CD4-positive, alpha-beta T cell treated with Interferon gamma for 1 hour (primary cell): ENCODE measurements at regions not wholly inside any gene's neighbourhood (a gene's known extent, or its start where the extent isn't known, plus 50 kb on each side); places are given as distances from the start of the nearest gene placed in this dataset.
"Not testable (repeated sequence)": the region's sequence is repeated elsewhere in the genome, so short reads cannot be mapped to it uniquely, and the experiment has no call there.

ENCODE experiments used
- DNase-seq: peaks from one replicate; pipeline ENCODE4 v3.0.0-alpha.2; 2020

DNA sequence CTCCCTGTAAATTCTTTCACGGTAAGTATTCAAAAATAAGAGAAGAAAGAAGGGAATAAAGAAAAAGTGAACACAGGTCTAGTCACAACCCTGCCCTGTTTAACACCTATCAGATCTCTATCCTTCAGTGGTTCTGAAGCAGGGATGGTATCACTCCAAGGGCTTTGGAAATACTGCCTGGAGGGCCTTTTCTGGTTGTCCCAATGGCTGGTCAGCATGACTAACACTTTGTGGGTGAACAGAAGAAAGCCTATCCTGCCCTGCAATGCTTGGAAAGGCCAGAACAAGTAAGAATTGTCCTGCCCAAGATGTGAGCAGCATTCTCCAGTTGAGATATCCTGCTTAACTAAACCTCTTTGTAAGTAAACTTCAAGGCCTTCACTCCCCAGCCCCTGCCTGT, 124.9 kb downstream of the TMEM167A start:
- no peak for DNase-seq

DNA sequence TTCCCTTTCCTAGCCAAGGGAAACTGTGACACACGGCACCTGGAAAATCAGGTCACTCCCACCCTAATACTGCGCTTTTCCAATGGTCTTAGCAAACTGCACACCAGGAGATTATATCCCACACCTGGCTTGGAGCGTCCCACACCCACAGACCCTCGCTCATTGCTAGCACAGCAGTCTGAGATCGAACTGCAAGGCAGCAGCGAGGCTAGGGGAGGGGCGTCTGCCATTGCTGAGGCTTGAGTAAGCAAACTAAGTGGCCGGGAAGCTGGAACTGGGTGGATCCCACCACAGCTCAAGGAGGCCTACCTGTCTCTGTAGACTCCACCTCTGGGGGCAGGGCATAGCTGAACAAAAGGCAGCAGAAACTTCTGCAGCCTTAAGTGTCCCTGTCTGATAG, 132.9 kb downstream of the TMEM167A start:
- DNase-seq, result not testable (repeated sequence)

DNA sequence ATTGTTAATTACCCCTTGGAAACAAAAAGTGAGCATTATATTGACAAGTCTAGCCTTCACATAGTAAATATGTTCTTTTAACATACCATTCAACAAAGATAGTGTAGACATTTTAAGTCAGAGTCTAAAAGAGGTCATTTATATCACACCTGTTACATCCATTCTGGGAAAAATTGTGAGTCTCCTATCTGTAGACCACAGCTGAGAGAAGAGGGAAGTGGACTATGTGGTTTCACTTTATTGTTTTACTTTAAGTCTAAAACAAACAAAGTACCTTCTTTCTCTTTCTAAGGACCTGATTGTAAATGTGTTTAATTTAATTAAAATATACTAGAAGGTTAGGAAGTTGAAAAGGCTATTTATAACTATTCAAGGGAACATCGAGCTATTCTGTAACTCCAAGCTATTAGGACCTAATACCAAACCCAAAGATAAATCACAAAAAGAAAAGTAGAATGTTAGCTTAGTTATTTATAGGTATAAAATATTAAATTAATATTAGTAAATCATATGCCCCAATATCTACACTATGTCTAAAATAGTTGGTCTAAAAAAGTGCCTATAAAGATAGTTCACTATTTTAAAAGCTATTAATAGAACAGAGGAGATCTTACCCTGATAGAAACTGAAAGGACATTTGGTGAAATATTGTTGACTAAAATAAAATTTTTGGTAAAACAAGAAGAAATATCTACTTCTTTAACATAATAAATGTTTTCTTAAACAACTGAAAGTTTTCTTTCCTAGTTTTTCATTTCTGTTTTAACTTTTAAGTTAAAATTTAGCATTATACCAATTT, 134.9 kb downstream of the TMEM167A start:
- DNase-seq, result no peak

DNA sequence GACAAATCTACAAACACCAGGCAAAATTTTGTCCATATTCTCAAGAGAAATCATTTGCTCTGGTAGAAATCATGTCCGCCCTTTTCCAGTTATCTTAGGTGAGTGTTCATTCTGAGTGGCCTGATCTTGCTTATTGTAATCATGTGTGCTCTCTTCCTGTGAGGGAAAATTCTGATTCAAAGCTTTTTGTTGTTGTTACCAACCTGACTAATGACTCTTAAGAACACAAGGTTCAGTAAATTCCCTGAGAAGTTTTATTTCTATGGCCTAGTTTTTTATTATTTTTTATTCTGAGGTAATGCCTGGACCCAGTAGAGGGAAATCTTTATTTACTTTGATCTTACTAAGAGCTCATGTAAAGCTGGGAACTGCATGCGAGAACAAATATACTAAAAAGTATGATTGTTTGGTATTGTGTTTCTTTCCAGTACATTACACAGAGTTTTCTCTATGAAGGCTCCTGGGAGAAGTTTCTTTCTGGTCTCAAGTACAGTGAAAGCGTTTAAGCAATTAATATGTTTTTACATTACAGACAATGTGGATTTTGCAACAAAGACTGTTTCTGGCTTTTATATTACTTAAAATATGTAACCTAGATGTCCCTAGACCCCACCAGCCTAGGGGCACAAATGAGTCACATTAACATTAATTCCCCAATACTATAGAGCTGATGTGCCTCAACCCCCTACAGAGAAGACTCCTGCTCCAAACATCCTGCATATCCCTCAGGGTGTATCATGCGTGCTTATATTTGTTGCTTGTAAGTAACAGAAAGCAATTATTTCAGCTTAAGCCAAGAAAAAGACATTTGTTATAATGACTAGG, 138.1 kb downstream of the TMEM167A start:
- no peak for DNase-seq

DNA sequence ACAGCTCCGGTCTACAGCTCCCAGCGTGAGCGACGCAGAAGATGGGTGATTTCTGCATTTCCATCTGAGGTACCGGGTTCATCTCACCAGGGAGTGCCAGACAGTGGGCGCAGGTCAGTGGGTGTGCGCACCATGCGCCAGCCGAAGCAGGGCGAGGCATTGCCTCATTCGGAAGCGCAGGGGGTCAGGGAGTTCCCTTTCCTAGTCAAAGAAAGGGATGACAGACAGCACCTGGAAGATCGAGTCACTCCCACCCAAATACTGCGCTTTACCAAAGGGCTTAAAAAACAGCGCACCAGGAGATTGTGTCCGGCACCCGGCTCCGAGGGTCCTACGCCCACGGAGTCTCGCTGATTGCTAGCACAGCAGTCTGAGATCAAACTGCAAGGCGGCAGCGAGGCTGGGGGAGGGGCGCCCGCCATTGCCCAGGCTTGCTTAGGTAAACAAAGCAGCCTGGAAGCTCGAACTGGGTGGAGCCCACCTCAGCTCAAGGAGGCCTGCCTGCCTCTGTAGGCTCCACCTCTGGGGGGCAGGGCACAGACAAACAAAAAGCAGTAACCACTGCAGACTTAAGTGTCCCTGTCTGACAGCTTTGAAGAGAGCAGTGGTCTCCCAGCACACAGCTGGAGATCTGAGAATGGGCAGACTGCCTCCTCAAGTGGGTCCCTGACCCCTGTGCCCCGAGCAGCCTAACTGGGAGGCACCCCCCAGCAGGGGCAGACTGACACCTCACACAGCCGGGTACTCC, 144.5 kb downstream of the TMEM167A start:
- not testable (repeated sequence) for DNase-seq

DNA sequence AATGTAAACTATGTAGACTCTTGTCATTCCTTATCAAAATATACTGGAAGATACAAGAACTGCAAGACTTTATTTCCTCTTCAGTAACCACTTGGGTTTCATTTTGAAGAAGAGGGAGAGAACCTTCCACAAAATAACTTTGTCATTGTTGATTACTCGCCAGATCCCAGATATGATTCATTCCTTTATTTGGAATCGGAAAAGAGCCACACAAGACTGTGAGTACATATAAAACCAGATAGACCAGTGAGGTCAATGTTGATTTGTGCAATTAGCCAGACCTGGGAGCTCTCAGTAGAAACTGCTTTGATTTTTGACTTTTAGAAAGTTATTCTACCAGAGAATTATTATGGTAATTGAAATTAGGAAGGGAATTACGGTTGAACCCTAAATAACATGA, 146.1 kb downstream of the TMEM167A start:
- no peak for DNase-seq

DNA sequence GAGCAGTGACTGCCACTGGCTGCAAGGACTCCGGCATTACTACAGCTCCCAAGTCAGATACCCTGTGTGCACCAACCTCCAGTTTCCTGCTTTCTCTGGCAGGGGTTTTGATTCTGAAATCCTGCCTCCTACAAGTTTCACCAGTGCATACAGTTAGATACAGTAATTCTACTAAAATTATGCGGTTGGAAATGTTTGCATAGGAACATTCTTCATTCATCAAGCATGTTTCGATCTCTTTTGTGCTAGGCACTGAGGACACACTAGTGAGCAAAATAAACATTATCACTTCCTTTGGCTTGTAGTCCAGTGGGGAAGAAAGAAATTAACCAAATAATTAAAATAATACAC, 152.2 kb downstream of the TMEM167A start:
- DNase-seq, result no peak

DNA sequence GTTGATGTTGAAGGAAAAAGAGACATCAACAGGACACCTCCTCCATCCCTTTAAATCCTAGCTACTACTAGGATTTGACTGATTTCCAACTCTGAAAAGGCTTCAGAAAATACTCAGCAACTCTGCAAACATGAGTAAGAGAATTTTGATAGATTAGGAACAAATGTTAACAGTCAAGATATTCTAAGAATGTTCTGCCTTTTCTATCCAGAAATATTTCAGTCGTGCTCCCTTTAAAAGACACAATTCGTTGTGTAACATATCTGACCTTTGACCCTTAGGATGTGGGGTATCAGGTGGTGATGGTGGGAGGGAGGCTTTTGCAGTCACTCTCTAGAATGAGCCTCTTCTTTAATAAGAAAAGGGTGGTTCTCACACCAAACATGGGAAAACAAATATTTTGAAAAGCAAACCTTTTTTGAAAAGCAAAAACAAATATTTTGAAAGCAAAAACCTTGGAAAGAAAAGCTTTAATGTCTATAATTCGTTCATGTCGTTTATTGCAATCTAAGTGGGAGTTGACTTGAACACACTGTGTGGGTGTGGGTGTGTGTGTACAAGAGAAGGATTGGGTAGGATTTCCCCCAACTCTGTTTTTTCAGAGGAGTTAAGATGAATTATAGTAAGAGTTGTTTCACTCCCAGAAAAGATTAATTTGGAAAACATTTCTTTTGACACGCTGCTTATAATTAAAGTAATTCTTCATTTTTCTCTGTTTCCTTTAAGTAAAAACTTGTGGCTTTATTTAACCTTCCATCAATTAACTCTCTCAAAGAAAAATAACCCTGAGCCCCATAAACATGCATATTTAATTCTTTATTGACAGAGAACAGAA, 152.8 kb downstream of the TMEM167A start:
- DNase-seq, result no peak

DNA sequence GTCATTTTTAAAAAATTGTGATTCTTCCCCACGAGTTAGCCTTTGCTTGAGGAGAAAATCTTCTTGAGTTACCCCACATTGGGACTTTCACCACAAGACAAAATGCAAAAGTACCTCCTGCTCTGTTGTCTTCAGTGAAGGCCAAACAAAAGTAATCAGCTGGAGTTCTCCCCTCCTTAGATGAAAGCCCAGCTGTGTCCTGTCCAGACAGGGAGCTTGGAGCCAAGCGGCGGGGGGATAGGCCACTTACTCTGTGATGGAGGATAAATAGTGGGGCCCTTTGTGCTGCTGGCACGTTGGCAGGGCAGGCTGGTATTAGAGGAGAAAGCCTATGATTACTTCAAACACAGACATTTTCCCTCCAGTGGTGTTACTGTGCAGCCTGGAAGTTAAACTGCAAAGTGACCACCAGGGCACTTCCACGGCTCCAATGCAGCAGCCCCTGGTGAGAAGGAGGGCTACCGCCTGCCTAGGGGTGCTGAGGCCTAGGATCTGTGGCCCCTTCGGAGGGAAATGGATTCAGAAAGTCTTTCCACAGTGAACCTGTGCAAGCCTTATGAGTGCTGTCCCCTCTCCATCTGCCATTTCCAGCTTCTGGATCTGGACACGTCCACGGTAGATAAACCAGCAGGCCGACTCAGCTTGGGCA, 155.0 kb downstream of the TMEM167A start:
- DNase-seq, result no peak

DNA sequence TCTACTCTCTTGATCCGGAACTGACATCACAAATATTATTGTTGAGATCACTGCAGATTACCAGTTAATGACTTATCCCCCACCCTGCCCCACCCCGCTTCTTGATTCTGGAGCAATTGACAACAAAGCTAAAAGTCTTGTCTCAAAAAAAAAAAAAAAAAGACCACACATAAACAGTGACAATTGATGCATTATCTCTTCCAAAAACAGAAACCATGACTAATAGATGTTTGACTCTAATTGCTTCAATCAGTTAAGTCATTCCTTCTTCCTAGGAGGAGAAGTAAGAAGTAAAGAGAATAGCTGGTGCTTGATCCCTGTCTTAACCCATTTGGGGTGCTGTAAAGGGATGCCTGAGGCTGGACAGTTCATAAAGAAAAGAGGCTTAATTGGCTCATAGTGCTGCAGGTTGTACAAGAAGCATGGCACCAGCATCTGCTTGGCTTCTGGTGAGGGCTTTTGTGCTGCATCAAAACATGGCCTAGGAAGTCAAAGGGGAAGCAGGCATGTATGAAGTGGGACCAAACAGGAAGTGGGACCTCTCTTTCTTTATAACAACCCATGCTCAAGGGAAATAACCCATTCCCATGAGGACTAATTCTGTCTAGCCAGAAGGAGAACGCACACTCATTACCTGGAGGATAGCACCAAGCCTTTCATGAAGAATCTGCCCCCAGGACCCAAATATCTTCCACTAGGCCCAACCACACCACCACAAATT, 158.7 kb downstream of the TMEM167A start:
- DNase-seq, result no peak

DNA sequence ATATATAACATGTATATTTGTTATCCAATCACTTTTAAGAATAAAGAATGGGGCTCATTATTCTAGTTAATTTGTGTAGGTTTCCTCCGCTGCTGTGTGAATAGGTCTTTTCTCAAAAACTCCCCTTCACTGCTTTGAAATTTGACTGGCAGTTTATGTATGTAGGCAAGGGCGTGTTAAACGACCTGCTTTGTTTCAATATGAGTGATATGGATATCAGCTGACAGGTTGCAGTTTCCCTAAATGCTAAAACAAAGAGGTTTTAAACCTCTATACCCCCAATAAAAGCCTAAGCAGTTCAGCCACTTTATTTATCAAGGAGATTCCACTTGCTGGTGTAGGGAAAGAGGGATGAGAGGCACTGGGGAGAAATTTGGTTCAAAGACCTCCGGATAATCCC, 159.6 kb downstream of the TMEM167A start:
- no peak for DNase-seq

DNA sequence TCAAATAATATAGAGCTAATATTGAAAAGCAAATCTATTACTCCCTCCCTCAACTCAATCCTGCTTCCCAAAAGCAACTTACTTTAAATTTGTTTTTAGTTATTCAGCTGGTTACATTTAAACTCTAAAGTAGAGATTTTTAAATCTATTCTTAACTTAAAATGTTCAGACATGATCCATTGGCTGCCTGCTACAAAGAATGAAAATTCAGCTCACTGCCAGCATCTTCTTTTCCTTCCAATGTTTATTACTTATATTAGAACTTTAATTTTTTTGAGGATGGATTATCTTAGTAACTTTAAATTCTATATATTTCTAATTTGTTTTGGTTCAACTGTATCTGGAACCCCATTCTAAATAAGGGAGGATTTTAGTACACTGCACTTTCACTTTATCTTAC, 163.2 kb downstream of the TMEM167A start:
- DNase-seq, result no peak

DNA sequence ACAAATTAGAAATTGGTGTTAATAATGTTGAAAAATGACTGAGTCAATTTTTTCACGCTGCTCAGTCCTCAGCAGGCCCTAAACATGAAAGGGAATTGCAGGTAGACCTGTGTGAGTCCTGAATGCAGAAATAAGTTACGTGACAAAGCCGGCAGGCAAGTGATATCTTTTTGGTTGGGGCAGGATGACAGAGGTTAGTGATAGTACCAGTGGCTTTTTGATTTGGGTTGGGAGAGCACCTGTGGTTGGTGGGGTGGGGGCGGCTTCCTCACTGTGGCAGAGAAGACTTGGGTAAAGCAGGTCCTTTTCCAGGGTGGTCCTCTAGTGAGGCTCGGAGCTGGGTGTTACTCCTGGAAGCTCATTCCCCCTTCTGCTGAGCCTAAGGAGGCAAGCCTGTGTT, 164.7 kb downstream of the TMEM167A start:
- DNase-seq, result no peak

DNA sequence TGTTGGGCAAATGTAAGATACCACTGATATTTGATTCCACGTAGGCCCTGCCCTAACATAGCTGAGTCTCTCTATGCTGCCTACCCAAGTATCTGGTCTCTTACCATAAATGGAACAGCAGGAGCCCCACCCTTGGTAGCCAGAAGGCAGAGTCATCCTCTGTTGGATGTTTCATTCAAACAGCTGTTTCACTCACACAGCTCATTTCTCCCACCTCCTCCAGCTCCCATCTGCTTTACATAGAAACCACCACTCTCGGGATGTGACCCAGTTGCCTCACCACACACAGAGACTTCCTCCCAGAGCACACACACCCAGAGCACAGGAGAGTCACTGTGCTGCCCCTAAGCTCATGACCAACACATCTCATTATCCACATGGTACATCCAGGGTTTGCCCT, 165.3 kb downstream of the TMEM167A start:
- no peak for DNase-seq

DNA sequence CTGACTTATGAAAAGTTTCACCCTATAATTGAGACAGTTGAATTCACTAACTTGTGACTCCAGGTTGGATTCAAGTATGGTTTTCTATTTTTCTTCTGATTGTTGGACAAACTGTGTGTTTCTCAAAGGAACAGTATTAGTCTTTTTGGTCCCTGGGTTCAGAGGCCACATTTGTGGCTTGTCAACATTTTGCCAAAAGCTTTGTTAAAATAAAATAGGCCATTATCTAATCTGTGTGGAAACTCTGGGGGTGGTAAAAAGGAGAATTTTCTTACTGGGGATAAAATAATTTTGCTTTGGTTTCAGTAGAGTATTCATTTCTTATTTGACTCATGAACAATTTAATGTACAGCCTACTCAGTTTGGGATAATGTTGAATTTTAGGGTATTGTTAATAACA, 166.3 kb downstream of the TMEM167A start:
- DNase-seq, result no peak

DNA sequence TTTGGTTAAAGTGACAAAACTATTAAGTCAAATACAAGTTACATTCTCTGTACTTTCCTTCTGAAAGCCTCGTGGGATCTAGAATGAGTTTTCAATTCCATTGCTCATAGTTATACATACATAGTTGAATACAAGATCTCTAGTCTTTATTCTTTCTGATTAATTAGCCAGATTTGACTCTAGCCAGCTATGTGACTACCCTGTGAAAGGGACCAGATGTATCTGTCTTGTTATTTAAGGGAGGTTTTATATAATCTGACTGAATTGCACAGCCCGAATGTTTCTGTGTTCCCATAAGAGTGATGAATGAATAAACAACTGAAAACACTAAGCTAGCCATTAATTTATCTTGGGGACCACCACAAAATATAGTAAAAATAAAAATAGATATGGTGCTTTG, 166.7 kb downstream of the TMEM167A start:
- DNase-seq, result no peak

DNA sequence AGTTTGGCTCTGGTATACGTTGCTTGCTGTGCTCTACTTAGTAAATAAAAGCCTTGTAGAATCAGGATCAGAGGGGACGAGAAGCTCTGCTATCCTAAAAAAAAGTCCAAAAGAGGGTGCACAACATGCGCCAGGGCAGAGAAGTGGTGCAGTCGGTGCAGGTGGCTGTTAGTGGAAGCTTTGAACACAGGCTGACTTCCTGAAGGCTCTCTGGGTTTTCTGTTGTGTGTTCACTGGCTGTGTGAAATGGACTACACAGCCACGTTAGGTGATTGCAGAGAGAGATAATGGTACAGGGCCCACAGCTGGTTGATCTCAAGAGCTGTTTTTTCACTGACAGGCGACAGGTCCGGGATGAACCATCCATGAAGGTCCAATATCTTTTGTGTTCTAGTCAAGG, 167.4 kb downstream of the TMEM167A start:
- DNase-seq, result no peak

DNA sequence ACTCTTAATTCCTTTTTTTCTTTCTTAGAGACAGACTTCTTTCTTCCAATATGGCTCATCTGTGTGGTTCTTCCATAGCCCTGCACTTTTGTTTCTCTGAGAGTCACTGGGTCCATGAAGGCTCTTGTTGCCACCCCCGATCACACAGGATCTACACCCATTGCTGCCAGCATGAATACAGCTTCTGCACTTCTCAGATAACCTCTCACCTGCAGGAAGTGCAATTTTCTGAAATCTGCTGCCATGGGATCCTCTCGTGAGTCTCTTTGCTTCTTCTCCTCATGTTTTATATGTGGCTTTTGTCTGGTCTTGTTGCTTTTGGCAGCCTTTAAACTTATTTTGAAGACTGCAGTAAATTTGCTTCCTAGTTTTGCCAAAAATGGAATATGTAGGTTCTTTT, 171.2 kb downstream of the TMEM167A start:
- DNase-seq, result no peak

DNA sequence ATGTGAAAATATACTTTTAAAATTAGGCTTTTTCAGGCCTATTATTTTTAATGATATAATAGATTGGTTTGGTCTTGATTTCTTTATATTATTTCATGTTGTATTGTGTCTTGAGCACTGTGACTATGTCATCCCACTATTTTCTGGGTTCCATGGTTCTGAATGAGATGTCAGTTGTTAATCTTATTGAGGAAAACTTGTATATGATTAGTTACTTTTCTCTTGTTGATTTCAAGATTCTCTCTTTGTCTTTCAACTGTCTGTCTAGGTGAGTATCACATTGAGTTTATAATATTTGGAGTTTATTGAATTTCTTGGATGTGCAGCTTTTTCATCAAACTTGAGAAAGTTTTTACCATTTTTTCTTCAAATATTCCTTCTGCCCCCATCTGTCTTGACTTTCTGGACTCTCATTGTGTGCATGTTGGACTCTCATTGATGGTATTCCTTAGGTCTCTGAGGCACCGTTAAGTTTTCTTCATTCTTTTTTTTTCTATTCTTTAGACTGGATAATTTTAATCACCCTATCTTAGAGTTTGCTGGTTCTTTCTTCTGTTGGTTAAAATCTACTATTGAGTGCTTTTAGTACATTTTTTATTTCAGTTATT, 175.8 kb downstream of the TMEM167A start:
- no peak for DNase-seq

DNA sequence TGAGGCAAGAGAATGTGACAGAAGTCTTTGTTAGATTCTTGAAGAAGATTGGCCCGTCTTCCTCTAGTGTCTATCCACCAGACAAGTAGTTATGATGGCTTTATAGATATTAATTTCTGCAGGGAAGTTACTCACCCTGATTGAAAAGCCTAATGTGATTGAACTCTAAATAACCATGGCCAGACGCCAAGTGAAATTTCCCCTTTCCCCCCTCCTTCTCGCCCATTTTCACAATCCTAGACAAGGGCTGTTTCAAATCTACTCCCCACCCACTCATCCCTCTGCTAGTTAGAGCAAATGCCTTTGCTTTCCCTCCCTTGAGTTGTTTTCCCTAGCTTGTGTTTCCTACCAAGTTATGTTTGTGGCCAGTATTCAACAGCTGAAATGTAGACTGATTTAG, 182.5 kb downstream of the TMEM167A start:
- no peak for DNase-seq

DNA sequence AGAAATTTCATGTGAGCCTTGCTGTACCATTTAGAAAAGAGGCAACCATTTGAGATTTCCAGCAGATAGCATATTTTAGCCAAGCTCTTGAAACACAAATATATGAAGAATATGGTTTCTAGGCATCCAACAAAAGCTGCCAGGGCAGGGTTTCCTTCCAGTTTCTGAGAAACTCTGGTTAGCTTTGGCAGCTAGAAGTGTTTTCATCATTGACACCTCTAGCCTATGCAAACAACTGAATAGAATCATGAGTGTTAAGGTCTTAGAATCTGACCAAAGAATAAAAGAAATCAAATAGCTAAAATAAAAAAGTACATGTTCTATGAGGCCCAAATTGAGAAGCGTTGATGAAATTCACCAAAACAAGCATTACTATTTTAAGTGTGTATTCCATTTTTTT, 188.1 kb downstream of the TMEM167A start:
- no peak for DNase-seq
